NCI-H146 (cell line): ENCODE measurements at regions not wholly inside any gene's neighbourhood (a gene's known extent, or its start where the extent isn't known, plus 50 kb on each side); places are given as distances from the start of the nearest gene placed in this dataset.
"Not testable (repeated sequence)": the region's sequence is repeated elsewhere in the genome, so short reads cannot be mapped to it uniquely, and the experiment has no call there.

Source experiments
- DNase-seq: peaks from one replicate; lab custom pipeline; 2025; lab: John Stamatoyannopoulos, UW

GRCh38 chr13:72657379-72657778 is 70.0 kb downstream of the MZT1 start:
- no peak for DNase-seq

- no peak for DNase-seq
Measured at GRCh38 chr13:72656357-72656756, 71.1 kb downstream of the MZT1 start.

GRCh38 chr13:72653506-72653905 is 73.9 kb downstream of the MZT1 start:
- no peak for DNase-seq

- no peak for DNase-seq
Measured at GRCh38 chr13:72652681-72653080, 74.7 kb downstream of the MZT1 start.

GRCh38 chr13:72651144-72651543 is 76.3 kb downstream of the MZT1 start:
- peak; percentile 32 for DNase-seq

GRCh38 chr13:72650051-72650700 is 77.3 kb downstream of the MZT1 start:
- DNase-seq = no peak

- DNase-seq = peak; percentile 31
Measured at GRCh38 chr13:72648513-72649065, 78.8 kb downstream of the MZT1 start.

- DNase-seq = no peak
Measured at GRCh38 chr13:72647422-72647821, 80.0 kb downstream of the MZT1 start.

GRCh38 chr13:72645521-72645920 is 81.9 kb downstream of the MZT1 start:
- DNase-seq = no peak

GRCh38 chr13:72643311-72643989 is 84.0 kb downstream of the MZT1 start:
- DNase-seq = peak; percentile 12

- no peak for DNase-seq
Measured at GRCh38 chr13:72639377-72639776, 88.1 kb downstream of the MZT1 start.

GRCh38 chr13:72638059-72638815 is 89.2 kb downstream of the MZT1 start:
- DNase-seq = no peak

- DNase-seq = peak; percentile 11
Measured at GRCh38 chr13:72637561-72637960, 89.9 kb downstream of the MZT1 start.

- no peak for DNase-seq
Measured at GRCh38 chr13:72634859-72635258, 92.6 kb downstream of the MZT1 start.

- DNase-seq = no peak
Measured at GRCh38 chr13:72622546-72622945, 104.9 kb downstream of the MZT1 start.

- DNase-seq = no peak
Measured at GRCh38 chr13:72620874-72621273, 106.6 kb downstream of the MZT1 start.

- DNase-seq = no peak
Measured at GRCh38 chr13:72617951-72618350, 109.5 kb downstream of the MZT1 start.

- no peak for DNase-seq
Measured at GRCh38 chr13:72617186-72617585, 110.2 kb downstream of the MZT1 start.

GRCh38 chr13:72610251-72610891 is 117.1 kb downstream of the MZT1 start:
- not testable (repeated sequence) for DNase-seq

GRCh38 chr13:72599178-72599743 is 128.2 kb downstream of the MZT1 start:
- no peak for DNase-seq

GRCh38 chr13:72590091-72590740 is 137.2 kb downstream of the MZT1 start:
- DNase-seq = no peak
